ENCODE measurements at regions not wholly inside any gene's neighbourhood (a gene's known extent, or its start where the extent isn't known, plus 50 kb on each side); places are given as distances from the start of the nearest gene placed in this dataset.

- H3K9me3 ChIP-seq, result no peaks in the 10 kb centered on the region
- intact Hi-C loops (cut with DNase I; ENCODE audit: low total_unique reads), result no loop called here
- H3K4me3 ChIP-seq, result no peak overlapping the region
- H3K36me3 ChIP-seq, result no peaks in the 10 kb centered on the region
- no peak overlapping the region for H3K27ac ChIP-seq
- H3K4me1 ChIP-seq, result no peaks in the 10 kb centered on the region
- H3K27me3 ChIP-seq, result no peaks in the 10 kb centered on the region
- no peak for TF ChIP-seq POLR2AphosphoS5 (IDR thresholded peaks at IDR 0.05)
- no peak for TF ChIP-seq POLR2A (IDR thresholded peaks at IDR 0.05)
- TF ChIP-seq CTCF (IDR thresholded peaks at IDR 0.05), result no peak
- DNase-seq (ENCODE audit: low spot score in 2 of 2), result no peak
These were observed 290.5 kb upstream of the DPYD start for GRCh38 chr1:98211271-98211845.

DNA sequence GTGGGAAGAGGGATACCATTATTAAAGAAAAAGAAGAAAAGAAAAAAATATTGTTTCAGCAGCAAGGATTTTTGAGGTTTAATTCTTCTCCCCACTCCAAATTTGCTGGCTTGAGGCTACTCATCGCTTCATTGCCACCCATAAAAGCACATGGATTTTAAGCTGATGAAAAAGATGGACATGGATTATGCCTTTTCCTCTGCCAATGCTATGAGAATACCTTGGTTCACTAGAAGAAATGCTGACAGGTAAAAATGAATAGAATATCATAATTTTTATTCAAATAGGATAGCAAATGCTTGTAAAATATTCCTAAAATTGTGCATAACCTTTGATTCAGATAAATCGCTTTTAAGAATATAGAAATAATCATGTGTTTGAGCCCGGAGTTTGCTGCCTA lies 289.7 kb upstream of the DPYD start:
- H3K9me3 ChIP-seq, result no peaks in the 10 kb centered on the region
- no peaks in the 10 kb centered on the region for H3K36me3 ChIP-seq
- H3K27me3 ChIP-seq, result no peaks in the 10 kb centered on the region
- TF ChIP-seq CTCF (IDR thresholded peaks at IDR 0.05) (no peak), POLR2A (IDR thresholded peaks at IDR 0.05) (no peak), POLR2AphosphoS5 (IDR thresholded peaks at IDR 0.05) (no peak)
- H3K4me1 ChIP-seq, result no peaks in the 10 kb centered on the region
- no peak overlapping the region for H3K4me3 ChIP-seq
- intact Hi-C loops (cut with DNase I; ENCODE audit: low total_unique reads), result no loop called here
- DNase-seq (ENCODE audit: low spot score in 2 of 2), result no peak
- H3K27ac ChIP-seq, result no peak overlapping the region

- Histone ChIP-seq H3K9me3 (no peaks in the 10 kb centered on the region), H3K27me3 (no peaks in the 10 kb centered on the region), H3K4me3 (no peak overlapping the region), H3K36me3 (no peaks in the 10 kb centered on the region), H3K27ac (no peak overlapping the region), H3K4me1 (no peaks in the 10 kb centered on the region)
- TF ChIP-seq CTCF (IDR thresholded peaks at IDR 0.05) (no peak), POLR2AphosphoS5 (IDR thresholded peaks at IDR 0.05) (no peak), POLR2A (IDR thresholded peaks at IDR 0.05) (no peak)
- intact Hi-C loops (cut with DNase I; ENCODE audit: low total_unique reads), result no loop called here
- DNase-seq (ENCODE audit: low spot score in 2 of 2), result no peak
These were observed 289.2 kb upstream of the DPYD start for GRCh38 chr1:98210064-98210463.

DNA sequence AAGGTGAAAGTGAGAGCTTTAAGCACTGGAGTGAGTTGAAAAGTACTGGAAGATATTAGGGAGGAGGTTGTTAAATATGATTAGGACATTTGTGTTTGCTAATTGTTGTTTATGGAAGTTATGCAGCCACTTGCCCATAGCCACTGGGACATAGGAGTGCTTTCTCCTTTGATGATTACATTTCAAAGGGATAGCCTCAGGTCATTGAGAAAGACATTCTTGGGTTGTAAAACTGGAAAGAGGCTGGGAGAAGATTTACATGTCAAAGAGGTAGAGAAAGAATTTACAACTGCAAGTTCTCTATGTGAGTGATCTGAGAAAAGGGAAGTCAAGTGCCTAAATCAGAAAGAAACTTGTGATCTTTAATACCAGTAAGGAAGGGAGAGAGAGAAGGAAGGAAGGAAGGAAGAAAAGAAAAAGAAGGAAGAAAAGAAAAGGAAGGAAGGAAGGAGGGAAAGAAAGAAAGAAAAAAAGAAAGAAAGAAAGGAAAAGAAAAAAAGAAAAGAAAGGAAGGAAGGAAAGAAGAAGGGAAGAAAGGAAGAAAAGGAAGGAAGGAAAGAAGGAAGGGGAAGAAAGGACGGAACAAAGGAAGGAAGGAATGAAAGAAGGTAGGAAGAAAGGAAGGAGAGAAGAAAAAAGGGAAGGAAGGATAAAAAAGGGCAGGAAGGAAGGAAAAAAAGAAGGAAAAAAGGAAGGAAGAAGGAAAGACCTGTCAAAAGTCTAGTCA lies 284.6 kb upstream of the DPYD start:
- no peaks in the 10 kb centered on the region for H3K4me1 ChIP-seq
- no peak for TF ChIP-seq POLR2AphosphoS5 (IDR thresholded peaks at IDR 0.05)
- TF ChIP-seq POLR2A (IDR thresholded peaks at IDR 0.05), result no peak
- TF ChIP-seq CTCF (IDR thresholded peaks at IDR 0.05), result no peak
- no peaks in the 10 kb centered on the region for H3K36me3 ChIP-seq
- H3K9me3 ChIP-seq, result no peaks in the 10 kb centered on the region
- no peak overlapping the region for H3K27ac ChIP-seq
- DNase-seq (ENCODE audit: low spot score in 2 of 2), result no peak
- H3K4me3 ChIP-seq, result no peak overlapping the region
- intact Hi-C loops (cut with DNase I; ENCODE audit: low total_unique reads), result no loop called here
- no peaks in the 10 kb centered on the region for H3K27me3 ChIP-seq

DNA sequence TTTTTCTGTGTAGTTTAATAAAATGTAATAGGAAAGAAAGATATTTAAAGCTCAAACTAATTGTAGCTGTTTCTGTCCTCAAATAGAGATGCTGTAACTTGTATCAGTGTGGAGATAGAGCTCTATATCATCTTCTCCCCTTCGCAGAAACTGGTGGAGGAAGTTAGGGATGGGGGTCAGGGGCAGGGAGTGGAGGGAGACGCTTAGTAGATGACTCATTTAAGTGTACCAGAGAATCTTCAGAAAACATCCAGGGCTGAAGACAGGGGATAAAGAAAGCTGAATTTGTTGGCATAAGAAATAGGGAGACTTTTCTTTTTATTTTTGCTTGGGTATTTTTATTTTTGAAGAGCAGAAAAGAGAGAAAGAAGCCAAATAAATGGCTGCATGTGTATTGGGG lies 282.6 kb upstream of the DPYD start:
- intact Hi-C loops (cut with DNase I; ENCODE audit: low total_unique reads), result no loop called here
- no peak for TF ChIP-seq POLR2A (IDR thresholded peaks at IDR 0.05)
- Histone ChIP-seq H3K4me1 (no peaks in the 10 kb centered on the region), H3K4me3 (no peak overlapping the region), H3K36me3 (no peaks in the 10 kb centered on the region), H3K27ac (no peak overlapping the region), H3K27me3 (no peaks in the 10 kb centered on the region), H3K9me3 (no peaks in the 10 kb centered on the region)
- DNase-seq (ENCODE audit: low spot score in 2 of 2), result no peak
